GM18867 (cell line): ENCODE measurements at regions not wholly inside any gene's neighbourhood (a gene's known extent, or its start where the extent isn't known, plus 50 kb on each side); places are given as distances from the start of the nearest gene placed in this dataset.

Experiments
- ATAC-seq: cut with Tn5 transposase; IDR thresholded peaks from one replicate; pipeline ENCODE4 v1.9.1; 2021; ENCODE audit warnings: mild to moderate bottlenecking, moderate library complexity; ENCODE audit not compliant: unreplicated experiment

DNA sequence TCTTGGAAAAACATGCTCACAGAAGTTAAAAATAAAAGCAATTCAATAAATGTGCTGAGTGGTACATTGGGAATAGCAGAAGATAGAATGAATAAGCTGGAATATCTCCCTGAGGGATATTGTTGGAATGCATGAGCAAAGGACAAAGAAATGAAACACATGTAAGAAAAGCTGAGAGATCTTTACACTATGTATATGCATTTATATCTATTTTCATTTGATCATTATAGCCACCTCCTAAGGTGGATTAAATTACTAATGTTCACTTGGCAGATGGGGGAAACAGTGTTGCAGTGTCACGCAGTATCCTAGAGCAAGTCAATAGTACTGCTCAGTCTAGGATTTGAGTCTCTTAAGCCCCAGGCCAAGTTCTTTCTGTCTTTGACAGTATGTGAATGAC is 542.0 kb upstream of the MARCKS start:
- no peak for ATAC-seq

GRCh38 chr6:113315879-113316278 is 541.3 kb upstream of the MARCKS start:
- ATAC-seq, result no peak

GRCh38 chr6:113317442-113317841 is 539.7 kb upstream of the MARCKS start:
- ATAC-seq, result no peak

DNA sequence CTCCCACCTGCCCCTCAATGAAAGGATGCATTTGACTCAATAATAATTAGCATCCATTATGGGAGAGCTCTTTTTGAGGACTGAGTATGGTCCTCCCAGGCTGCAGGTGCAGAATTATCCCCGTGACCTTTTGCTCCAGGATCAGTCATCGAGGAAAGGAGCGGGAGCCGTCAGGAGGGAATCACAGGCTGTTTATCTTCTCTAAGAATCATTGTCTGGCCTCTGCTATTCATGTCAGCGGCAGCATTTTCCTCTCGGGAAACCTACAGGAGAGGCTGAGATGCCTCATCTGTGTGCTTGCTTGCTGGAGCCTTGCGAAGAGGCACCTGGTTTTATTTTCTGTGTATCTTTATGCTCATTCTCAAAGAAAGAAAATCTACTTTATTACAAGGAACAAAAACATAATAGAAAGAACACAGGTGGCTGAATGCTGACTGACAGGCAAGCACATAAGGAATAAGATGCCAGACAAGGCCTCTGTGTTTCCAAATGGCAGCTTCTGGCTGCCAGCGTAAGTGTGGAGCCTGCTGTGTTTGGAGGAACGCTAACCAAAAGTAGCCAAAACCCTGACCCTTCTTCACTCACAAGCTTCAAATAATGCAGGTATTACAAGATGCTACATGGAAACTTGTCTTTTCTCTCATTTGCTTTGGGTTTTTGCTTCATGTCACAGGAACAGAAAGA is 539.1 kb upstream of the MARCKS start:
- no peak for ATAC-seq

DNA sequence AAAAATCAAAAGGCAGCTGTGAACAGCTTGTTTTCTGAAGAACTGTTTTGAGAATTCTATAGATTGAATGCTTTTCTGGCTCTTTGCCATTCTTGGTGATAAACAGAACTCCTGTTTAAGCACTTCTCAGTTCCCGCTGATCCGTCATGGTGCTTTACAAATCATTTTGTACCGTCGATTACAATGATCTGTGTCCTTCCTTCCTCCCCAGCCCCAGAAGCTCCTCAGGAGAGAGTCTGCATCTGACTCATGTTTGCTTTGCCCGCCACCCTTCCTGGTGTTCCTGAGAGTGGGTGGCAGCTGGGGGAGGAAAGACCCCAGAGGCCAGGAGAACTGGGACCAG is 538.6 kb upstream of the MARCKS start:
- ATAC-seq, result no peak

DNA sequence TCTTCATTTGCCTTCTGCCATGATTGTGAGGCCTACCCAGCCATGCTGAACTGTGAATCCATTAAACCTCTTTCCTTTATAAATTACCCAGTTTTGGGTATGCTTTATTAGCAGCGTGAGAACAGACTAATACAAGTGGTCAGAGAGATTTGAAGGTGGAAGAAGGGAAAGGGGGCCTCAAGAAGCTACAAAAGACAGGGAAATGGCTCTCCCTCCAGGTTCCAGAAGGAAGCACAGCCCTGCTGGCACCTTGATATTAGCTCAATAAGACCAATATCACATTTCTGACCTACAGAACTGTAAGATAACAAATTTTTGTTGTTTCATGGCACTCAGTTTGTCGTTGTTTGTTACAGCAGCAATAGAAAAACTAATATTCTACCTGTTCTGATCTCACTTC is 536.5 kb upstream of the MARCKS start:
- ATAC-seq, result no peak

- no peak for ATAC-seq
Observed at GRCh38 chr6:113326781-113327180, 530.4 kb upstream of the MARCKS start.

GRCh38 chr6:113328886-113329381 is 528.2 kb upstream of the MARCKS start:
- ATAC-seq, result no peak

GRCh38 chr6:113329942-113330635 is 527.1 kb upstream of the MARCKS start:
- ATAC-seq, result no peak

GRCh38 chr6:113330636-113330946 is 526.6 kb upstream of the MARCKS start:
- ATAC-seq, result no peak

GRCh38 chr6:113331021-113331420 is 526.1 kb upstream of the MARCKS start:
- ATAC-seq, result no peak

DNA sequence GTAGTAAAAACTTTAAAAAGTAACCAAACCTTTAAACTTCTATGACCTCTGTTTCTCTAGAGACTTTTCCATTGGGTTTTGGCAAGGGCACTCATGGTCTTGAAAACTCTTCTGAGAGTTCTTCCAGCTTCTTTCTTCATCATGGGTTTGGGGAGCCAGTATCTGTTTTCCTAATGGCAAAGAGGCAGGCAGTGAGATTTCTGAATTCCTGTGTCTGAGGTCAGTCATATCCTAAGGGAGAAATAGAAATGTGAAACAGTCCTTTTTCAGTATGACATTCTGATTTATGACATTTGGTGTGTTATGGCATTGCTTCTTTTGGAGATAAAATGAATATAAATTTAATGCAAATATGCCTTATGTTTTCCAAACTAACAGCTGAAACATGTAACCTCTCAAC is 518.5 kb upstream of the MARCKS start:
- ATAC-seq, result no peak

DNA sequence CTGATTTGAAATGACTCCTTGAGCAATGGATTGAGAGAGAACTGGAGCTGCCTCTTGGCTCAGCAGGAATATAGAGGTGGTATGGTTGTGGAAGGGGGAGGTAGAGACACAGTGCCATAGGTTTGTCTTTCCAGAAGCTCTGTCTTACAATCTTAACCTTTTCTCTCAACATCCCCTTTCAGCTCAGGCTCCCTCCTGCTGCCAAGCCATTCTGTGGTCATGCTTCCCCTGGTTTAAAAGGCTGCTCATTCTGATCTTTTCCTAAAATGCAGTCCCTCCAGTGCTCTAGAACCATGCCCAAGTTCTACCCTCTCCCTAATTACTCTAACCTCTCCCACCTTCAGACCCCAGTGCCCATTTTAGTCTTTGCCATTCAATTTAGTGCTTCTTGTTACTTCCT is 517.9 kb upstream of the MARCKS start:
- no peak for ATAC-seq

DNA sequence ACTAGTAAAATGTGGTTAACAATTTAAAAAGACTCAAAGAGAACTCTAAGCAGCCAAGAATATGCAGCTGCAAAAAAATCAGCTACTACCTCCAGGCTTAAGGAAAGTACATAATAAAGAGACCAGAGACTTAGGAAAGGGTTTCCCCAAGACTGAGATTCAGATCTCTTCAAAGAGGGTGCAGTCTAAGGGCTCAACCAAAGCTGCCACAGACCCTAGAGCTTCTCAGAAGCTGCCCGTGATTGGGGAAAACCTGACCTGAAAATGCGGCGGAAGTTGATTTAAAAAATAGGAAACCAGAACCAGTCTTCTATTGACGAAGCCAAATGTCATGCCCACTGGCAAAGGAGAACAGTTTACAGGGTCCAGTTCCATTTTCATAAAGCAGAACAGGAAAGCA is 516.8 kb upstream of the MARCKS start:
- ATAC-seq, result peak; percentile 65

DNA sequence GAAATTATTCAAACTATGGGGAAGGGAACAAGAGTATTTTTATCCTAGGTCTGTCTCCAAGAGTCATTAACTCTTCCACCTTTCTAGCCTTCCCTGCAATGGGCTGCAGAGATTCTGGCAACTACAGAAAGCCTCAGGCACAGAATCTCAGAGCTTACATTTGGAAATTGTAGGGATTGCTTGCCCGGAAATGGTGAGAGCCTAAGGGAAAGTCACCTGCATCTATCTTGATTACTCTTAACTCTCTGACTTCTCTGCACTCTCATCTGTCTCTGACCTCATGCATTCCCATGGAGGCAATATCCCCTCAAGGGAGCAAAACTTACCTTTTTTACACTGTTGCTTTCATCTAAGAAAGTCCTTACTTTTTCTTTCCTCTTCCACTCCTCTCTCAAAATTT is 513.2 kb upstream of the MARCKS start:
- ATAC-seq, result no peak

DNA sequence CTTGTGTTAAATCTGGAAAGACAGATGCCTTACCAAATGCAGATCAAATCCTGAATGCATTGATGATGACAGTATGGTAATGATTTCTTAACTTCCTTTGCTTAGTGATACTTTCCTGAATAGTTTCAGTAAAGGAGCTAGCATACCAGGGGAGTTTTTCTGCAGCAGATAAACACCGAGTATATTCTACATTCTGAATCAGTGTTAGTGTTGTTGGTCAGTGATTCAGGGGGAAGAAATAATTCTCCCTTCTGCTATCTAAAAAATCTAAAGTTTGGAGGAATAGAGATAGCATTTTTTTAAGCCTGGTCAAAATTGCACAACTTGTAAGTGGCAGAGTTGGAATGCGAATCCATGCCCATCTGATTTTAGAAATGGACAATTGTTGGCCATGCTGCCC is 512.2 kb upstream of the MARCKS start:
- no peak for ATAC-seq

- ATAC-seq, result no peak
Observed at GRCh38 chr6:113347436-113347835, 509.7 kb upstream of the MARCKS start.

DNA sequence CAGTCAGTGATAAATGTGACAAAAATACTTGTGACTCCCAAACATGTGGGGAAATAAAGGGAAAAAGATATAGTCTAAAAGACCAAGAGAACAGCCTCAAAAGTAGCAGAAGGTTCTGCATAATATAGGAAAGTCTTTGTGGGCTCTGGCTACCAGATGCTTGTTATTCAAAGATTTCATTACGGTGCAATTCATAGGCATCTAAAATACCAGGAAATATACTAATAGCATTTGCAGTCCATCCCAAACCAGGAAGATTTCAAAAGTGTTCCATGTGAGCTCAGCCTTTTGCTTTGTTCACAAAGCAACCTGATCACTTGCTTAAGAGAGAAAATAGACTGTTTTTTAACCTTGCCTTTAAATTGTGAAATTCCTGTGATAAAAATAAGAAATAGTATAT is 506.7 kb upstream of the MARCKS start:
- no peak for ATAC-seq

GRCh38 chr6:113351173-113351834 is 505.8 kb upstream of the MARCKS start:
- no peak for ATAC-seq

- ATAC-seq, result peak; percentile 69
Observed at GRCh38 chr6:113352029-113352801, 504.9 kb upstream of the MARCKS start.

GRCh38 chr6:113352831-113353230 is 504.3 kb upstream of the MARCKS start:
- ATAC-seq, result no peak

DNA sequence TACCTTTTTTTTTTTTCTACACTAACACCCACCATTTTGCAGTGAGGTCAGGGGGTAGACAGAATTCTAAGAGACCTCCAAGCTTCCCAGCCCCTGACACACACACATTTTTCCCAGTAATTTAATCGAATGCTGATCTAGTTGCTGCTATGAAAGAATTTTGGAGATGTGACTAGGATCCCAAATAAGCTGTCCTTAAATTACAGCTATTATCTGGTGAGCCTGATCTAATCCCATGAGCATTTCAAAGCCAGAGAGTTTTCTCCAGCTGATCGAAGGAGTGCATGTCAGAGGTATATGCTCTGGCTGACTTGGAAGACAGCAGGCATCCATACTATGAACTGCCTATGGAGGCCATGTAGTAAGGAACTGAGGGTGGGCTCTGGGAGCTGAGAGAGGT is 503.8 kb upstream of the MARCKS start:
- ATAC-seq, result no peak
